ENCODE measurements at regions not wholly inside any gene's neighbourhood (a gene's known extent, or its start where the extent isn't known, plus 50 kb on each side); places are given as distances from the start of the nearest gene placed in this dataset.

DNA sequence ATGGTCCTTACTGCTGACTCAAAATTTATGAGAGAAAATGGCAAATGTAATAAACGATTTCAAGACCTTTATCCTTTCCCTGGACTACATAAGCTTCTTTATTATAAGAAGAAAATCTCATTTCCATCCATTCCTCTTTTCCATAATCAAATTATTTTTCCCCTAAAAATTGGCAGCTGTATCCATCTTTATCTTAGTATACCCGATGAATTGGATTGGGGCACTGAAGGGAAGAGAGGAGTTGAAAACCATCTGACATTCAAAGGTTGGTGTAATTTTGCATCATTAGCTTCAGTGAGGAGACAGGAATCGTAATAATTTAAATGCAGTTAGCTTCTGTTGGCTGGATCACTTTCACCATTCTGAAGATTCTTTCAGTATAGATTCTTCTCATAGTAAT, 574.1 kb downstream of the XIRP2 start:
- Histone ChIP-seq H3K4me1 (ENCODE audit: control insufficient read depth in 4 of 4, insufficient read depth in 4 of 4, low read length in 3 of 4) (no peaks in the 10 kb centered on the region), H3K27ac (ENCODE audit: low read depth in 1 of 2, low read length in 2 of 2) (no peak overlapping the region), H3K9me3 (ENCODE audit: control insufficient read depth in 4 of 4, low read length in 3 of 4) (peaks cover 0 to 13% (median 1%) of the 10 kb centered on the region in 4 donors), H3K9ac (ENCODE audit: low read depth in 1 of 2, low read length in 2 of 2) (no peak overlapping the region), H3K36me3 (ENCODE audit: control insufficient read depth in 4 of 4, insufficient read depth in 3 of 4, low read depth in 1 of 4, low read length in 3 of 4) (no peaks in the 10 kb centered on the region), H3K27me3 (ENCODE audit: control insufficient read depth in 4 of 4, insufficient read depth in 4 of 4, low read length in 3 of 4) (no peaks in the 10 kb centered on the region), H3K4me3 (ENCODE audit: low read depth in 1 of 3, low read length in 3 of 3) (no peak overlapping the region)
- WGBS = 74% methylated on average over 3 of the region's 3 CpGs
- TF ChIP-seq RXRA (IDR thresholded peaks at IDR 0.05) (no peak), FOXA2 (IDR thresholded peaks at IDR 0.05) (no peak), SP1 (IDR thresholded peaks at IDR 0.05) (no peak), RAD21 (IDR thresholded peaks at IDR 0.05) (no peak), JUND (IDR thresholded peaks at IDR 0.05) (no peak), GABPA (IDR thresholded peaks at IDR 0.05 in 1 of 2, conservative IDR thresholded peaks at IDR 0.05 in 1 of 2) (no peak), FOXA1 (IDR thresholded peaks at IDR 0.05) (no peak), NR2F2 (IDR thresholded peaks at IDR 0.05) (no peak), HNF4G (IDR thresholded peaks at IDR 0.05) (no peak)
- TF ChIP-seq, protein P1, sequence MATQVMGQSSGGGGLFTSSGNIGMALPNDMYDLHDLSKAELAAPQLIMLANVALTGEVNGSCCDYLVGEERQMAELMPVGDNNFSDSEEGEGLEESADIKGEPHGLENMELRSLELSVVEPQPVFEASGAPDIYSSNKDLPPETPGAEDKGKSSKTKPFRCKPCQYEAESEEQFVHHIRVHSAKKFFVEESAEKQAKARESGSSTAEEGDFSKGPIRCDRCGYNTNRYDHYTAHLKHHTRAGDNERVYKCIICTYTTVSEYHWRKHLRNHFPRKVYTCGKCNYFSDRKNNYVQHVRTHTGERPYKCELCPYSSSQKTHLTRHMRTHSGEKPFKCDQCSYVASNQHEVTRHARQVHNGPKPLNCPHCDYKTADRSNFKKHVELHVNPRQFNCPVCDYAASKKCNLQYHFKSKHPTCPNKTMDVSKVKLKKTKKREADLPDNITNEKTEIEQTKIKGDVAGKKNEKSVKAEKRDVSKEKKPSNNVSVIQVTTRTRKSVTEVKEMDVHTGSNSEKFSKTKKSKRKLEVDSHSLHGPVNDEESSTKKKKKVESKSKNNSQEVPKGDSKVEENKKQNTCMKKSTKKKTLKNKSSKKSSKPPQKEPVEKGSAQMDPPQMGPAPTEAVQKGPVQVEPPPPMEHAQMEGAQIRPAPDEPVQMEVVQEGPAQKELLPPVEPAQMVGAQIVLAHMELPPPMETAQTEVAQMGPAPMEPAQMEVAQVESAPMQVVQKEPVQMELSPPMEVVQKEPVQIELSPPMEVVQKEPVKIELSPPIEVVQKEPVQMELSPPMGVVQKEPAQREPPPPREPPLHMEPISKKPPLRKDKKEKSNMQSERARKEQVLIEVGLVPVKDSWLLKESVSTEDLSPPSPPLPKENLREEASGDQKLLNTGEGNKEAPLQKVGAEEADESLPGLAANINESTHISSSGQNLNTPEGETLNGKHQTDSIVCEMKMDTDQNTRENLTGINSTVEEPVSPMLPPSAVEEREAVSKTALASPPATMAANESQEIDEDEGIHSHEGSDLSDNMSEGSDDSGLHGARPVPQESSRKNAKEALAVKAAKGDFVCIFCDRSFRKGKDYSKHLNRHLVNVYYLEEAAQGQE (IDR thresholded peaks at IDR 0.05) = no peak
- TF ChIP-seq, protein P2, sequence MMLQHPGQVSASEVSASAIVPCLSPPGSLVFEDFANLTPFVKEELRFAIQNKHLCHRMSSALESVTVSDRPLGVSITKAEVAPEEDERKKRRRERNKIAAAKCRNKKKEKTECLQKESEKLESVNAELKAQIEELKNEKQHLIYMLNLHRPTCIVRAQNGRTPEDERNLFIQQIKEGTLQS (IDR thresholded peaks at IDR 0.05) = no peak
- TF ChIP-seq, protein P3, sequence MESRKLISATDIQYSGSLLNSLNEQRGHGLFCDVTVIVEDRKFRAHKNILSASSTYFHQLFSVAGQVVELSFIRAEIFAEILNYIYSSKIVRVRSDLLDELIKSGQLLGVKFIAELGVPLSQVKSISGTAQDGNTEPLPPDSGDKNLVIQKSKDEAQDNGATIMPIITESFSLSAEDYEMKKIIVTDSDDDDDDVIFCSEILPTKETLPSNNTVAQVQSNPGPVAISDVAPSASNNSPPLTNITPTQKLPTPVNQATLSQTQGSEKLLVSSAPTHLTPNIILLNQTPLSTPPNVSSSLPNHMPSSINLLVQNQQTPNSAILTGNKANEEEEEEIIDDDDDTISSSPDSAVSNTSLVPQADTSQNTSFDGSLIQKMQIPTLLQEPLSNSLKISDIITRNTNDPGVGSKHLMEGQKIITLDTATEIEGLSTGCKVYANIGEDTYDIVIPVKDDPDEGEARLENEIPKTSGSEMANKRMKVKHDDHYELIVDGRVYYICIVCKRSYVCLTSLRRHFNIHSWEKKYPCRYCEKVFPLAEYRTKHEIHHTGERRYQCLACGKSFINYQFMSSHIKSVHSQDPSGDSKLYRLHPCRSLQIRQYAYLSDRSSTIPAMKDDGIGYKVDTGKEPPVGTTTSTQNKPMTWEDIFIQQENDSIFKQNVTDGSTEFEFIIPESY (IDR thresholded peaks at IDR 0.05) = no peak
- DNase-seq (ENCODE audit: low spot score) = no peak

- no peaks in the 10 kb centered on the region for H3K36me3 ChIP-seq (ENCODE audit: control insufficient read depth in 4 of 4, insufficient read depth in 3 of 4, low read depth in 1 of 4, low read length in 3 of 4)
- TF ChIP-seq EGR1 (IDR thresholded peaks at IDR 0.05; ENCODE audit: low read depth in 2 of 2) (no peak), GABPA (IDR thresholded peaks at IDR 0.05 in 1 of 2, conservative IDR thresholded peaks at IDR 0.05 in 1 of 2) (no peak), HNF4A (conservative IDR thresholded peaks at IDR 0.05) (no peak), RXRA (IDR thresholded peaks at IDR 0.05) (no peak), FOXA2 (IDR thresholded peaks at IDR 0.05) (no peak), RAD21 (IDR thresholded peaks at IDR 0.05) (no peak), FOXA1 (IDR thresholded peaks at IDR 0.05) (no peak), SP1 (IDR thresholded peaks at IDR 0.05) (no peak), YY1 (IDR thresholded peaks at IDR 0.05) (no peak), NR2F2 (IDR thresholded peaks at IDR 0.05) (no peak)
- TF ChIP-seq, protein P3 (IDR thresholded peaks at IDR 0.05) = no peak
- TF ChIP-seq, protein P2 (IDR thresholded peaks at IDR 0.05) = no peak
- TF ChIP-seq, protein P4, sequence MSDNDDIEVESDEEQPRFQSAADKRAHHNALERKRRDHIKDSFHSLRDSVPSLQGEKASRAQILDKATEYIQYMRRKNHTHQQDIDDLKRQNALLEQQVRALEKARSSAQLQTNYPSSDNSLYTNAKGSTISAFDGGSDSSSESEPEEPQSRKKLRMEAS (IDR thresholded peaks at IDR 0.05) = no peak
- TF ChIP-seq, protein P1 (IDR thresholded peaks at IDR 0.05) = no peak
- no peak overlapping the region for H3K4me3 ChIP-seq (ENCODE audit: low read depth in 1 of 3, low read length in 3 of 3)
- no peaks in the 10 kb centered on the region for H3K4me1 ChIP-seq (ENCODE audit: control insufficient read depth in 4 of 4, insufficient read depth in 4 of 4, low read length in 3 of 4)
- H3K27ac ChIP-seq (ENCODE audit: low read depth in 1 of 2, low read length in 2 of 2) = no peak overlapping the region
- 93% methylated on average over 13 of the region's 13 CpGs for WGBS
- no peak overlapping the region for H3K9ac ChIP-seq (ENCODE audit: low read depth in 1 of 2, low read length in 2 of 2)
- H3K9me3 ChIP-seq (ENCODE audit: control insufficient read depth in 4 of 4, low read length in 3 of 4) = peaks cover 0 to 4% (median 3%) of the 10 kb centered on the region in 4 donors
- no peak for DNase-seq (ENCODE audit: low spot score)
- H3K27me3 ChIP-seq (ENCODE audit: control insufficient read depth in 4 of 4, insufficient read depth in 4 of 4, low read length in 3 of 4) = no peaks in the 10 kb centered on the region
Observed at GRCh38 chr2:167454036-167454435, 565.8 kb downstream of the XIRP2 start.
